Activated CD4-positive, alpha-beta T cell treated with anti-CD3 and anti-CD28 coated beads, Interleukin-2, Interleukin-6, amounts not matched to agents 100 ng/mL and 50 ng/mL, durations not matched to agents 16 hours and 8 hours (primary cell): ENCODE measurements at regions not wholly inside any gene's neighbourhood (a gene's known extent, or its start where the extent isn't known, plus 50 kb on each side); places are given as distances from the start of the nearest gene placed in this dataset.

ENCODE experiments used
- DNase-seq: peaks from one replicate; pipeline ENCODE4 v3.0.0-alpha.2; 2020

- no peak for DNase-seq
Observed at GRCh38 chr18:40995529-40995928, 959.5 kb upstream of the PIK3C3 start.

DNA sequence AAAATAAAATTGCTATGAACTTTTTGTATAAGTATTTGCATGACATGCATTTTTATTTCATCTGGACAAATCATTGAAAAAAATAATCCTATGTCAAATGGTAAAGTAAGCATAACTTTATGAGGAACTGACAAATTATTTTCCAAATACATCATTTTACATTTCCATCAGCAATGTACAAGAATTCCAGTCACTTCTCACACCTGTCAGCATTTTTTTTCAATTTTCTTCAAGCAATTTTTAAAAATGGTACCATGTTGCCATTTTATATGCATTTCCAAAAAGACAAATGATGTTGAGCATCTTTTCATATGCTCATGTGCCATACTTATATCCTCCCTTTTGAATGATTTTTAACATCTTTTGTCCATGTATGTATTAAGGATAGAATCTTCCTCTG, 961.7 kb upstream of the PIK3C3 start:
- no peak for DNase-seq

DNA sequence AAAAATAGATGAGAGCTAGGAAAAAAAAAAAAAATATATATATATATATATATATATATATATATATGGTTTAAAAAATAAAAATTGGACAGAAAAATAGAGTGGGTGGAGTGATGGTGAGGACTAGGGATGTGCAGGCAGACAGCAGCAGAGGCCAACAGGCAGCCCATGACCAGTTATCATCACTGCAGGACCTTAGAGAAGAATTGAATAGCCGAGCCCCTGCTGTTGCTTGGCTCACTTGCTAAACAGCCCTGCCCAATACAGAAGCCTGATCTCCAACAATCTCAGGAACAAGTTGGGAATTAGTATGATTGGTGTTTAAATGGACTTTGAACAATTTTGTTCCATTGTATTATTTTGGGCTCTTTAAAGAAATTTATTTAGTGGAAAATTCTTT, 967.5 kb upstream of the PIK3C3 start:
- DNase-seq = no peak

- DNase-seq = no peak
Observed at GRCh38 chr18:40985436-40985835, 969.6 kb upstream of the PIK3C3 start.

DNA sequence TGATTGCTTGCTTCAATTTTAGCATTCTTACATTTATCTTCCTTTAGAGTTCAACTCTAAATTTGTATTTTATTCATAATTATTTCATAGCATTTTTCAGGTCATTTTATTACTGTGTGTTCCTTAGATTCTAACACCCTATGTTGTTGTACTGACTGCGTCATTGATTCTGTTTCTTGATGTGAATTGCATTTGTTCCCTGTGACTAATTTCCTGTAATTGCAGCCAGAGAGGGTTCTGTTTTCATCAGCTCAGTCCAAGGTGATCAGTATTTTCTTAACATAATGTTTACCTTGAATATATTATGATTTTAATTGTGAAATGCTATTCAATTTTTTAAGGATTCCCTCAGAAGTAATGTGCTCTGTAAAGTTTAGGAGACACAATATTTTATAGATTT, 970.2 kb upstream of the PIK3C3 start:
- no peak for DNase-seq

GRCh38 chr18:40983835-40984234, 971.2 kb upstream of the PIK3C3 start:
- DNase-seq = no peak

GRCh38 chr18:40980171-40980570, 974.9 kb upstream of the PIK3C3 start:
- DNase-seq = no peak

DNA sequence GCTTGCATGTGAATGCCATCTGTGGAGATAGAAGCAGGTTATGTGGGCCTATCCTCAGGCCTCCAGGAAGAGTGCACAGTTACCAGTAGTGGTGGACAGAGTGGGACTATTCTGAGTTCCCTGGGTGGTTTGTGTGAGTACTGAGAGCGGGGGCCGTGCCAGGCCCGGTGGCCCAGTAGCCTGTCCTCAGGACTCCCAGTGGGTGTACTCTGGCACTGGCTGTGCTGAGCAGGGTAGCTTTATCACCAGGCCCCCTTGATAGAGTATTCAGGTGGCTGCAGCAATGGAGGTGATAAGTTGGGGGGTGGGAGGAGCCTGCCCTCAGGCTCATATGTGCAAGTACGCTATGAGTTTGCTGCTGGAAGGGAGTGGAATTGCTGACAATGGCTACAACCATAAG, 979.0 kb upstream of the PIK3C3 start:
- no peak for DNase-seq

DNA sequence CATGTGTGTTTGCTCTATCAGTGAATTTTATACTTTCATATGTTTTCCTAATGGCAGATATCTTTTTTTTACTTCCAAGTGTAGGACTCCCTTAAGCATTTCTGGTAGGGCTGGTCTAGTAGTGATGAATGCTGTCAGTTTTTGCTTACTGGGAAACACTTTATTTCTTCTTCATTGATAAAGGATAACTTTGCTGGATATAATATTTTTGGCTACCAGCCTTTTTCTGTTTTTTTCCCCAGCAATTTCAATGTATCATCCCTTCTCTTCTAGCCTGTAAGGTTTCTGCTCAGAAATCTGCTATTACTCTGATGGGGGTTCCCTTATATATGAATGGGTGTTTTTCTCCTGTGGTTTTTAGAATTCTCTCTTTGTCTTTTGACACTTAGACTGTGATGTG, 980.6 kb upstream of the PIK3C3 start:
- no peak for DNase-seq

DNA sequence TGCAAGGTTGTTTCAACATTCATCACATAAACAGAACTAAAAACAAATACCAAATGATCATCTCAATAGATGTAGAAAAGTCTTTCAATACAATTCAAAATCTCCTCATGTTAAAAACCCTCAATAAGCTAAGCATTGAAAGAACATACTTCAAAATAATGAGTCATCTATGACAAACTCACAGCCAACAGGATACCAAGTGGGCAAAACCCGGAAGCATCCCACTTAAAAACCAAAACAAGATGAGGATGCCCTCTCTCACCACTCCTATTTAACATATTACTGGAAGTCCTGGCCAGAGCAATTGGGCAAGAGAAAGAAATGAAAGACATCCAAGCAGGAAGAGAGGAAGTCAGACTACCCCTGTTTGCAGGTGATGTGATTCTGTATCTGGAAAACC, 992.2 kb upstream of the PIK3C3 start:
- no peak for DNase-seq

DNA sequence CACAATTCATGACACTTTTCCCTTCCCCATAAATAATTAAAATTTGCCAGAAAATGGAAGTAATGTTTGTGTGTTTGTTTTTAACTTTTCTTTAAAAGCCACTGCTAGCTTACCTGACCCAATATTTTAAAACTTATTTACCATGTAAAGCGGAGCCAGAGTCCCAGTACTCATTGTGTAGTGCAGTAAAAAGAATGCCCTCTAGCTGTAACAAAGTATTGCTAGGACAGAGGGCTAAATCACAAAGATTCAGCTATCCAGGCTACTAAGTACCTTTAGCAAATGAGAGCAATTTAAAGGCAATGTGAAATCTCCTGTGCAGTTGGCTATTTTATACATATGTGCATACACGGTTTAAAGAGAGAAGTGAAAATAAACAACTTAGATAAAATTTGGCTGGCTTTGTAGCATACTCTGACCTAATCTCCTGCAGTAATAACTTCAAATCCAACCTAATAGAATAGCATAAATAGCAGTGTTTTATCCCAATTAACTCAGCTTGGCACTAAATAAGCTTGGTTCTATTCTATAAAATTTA, 997.4 kb upstream of the PIK3C3 start:
- no peak for DNase-seq

GRCh38 chr18:40956213-40956612, 998.8 kb upstream of the PIK3C3 start:
- DNase-seq = no peak

DNA sequence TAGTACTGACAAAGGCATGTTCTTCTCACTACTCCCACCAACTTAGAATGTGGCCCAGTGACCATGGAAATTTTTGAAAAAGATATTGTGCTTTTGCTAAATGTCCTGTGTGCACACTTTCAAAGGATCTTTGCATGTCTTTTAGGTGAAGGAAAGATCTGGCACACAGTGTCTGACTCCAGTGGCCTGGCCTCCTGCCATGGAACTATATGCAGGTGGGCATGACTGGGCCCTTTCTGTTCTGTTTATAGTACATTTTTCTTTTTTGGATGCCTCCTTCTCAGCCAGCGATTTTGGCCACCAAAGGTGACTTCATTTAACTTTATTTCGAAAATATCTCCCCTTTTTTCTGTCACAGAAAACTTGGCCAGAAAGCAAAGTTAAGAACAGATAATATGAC, 999.7 kb upstream of the PIK3C3 start:
- no peak for DNase-seq

DNA sequence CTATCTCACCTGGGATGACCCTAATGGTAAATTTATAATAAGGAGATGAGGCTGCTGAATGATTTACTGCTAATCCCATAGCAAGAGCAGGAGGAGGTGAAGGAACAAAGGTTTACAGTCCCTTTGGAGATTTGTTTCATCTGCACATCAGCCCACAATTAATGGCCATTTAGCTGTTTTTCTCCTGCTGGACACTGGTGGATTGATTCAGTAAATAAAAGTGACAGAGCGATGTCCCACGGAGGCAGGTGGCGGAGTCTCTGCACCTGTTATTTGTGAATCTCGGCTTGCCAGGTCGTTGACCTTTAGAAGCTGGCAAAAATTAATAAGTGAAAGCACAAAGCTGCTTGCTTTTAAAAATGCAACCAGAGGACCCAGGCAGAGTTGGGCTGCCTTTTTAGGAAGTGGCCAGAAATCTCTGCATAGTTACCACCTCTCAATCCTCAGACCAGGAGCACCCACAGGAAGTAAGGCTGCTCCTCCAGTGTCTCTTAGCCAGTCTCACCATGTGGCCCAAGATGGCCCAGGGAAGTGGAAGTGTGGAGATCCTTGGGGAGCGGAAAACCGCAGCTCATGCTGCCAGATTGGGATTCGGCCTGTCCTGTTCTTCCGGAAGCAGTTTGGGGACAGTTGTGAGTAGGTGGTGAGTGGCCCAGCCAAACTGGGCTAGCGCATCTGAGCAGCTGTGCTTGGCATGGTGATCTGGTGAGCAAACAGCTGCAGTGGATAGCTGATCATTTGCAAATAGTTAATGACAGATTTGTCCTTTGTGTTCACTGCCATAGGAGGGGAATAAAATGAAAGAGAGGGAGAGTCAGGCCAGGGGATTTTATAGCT, 1005.7 kb upstream of the PIK3C3 start:
- DNase-seq = no peak

DNA sequence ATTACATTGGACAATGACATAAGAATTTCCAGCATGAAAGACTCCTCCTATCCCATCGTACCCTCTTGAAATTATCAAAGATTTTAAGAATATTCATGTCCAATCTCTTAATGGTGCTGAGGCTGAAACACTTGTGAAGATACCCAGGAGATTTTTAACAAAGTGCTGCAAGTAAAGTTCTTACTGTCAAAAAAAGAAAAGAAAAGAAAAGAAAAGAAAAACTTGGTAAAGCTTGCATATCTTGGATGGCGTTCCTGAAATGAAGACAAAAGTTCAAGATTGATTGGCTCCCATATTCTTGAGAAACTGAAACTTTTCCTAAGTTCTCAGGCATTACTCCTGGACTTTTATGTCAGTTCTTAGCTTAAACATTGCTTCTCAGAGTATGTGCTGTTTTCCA, 1010.5 kb upstream of the PIK3C3 start:
- no peak for DNase-seq

DNA sequence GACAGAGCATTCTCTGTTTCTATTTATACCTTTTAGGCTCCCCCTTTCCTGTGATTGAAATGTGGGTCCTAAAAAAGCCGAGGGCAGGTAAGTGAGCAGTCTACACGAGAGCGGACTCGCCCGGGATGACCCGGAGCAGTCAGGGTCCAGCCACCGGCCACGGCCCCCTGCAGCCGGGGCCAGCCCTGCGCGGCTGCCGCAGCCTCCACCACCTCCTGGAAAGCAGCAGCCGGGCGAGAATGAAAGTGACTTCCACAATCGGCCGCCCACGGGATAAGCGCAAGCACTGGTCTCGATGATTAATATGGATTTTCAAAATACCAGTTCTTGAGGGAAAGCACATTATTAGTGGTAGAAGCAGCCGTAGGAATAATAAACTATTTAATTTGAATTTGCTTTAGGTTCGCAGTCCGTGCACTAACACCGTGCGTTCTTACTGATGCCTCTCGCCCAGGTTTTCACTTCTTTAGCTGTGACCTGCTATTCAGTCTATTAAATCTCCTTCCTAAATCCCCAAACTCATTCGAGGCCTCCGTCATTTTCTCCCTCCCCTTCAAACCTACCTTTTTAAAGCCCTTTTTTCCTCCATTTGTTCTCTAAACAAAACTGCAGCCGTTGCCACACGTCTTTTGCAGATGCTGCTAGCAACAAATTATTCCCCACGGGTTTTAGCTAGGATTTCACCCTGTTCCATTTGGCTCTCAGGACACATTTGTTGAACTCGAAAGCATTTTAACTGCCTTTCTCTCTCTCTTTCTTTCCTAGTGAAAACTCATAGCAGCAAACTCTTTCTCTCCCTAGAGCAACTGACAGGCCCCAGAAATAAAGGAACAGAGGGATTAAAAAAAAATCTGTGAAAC, 1015.1 kb upstream of the PIK3C3 start:
- no peak for DNase-seq

DNA sequence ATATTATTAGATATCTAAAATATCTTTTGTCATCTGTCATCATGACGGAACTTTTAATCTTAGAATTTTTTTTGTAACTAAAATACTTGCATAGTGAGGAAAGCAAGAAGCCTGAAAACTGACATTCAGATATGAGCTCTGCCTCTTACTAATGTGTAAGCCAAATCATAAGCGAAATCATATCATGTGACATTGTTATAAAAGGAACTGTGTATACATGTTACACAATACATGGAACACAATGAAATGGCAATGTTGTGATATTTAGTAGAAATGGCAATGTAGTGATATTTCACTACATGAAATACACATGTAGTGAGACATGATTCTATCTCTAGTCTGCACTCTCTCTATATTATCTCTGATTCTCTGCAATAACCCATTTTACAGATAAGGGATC, 1016.4 kb upstream of the PIK3C3 start:
- DNase-seq = no peak

DNA sequence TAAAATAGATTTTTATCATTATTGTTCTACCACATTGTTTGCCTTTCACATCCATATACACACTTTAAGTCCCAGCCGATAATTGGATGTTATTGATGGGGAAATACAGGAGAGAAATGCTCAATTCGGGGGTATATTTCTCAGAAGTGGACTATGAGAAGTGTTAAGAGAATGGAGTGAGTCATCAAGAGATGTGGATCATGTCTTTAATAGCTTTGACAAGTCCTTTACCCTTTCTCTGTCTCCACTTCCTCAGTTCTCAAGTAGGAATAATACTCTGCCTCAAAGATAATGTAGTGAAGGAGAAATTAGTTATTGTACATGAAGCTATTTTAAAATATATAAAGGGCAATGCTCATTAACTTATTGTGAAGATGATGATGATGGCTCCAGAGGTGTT, 1017.6 kb upstream of the PIK3C3 start:
- no peak for DNase-seq

GRCh38 chr18:40935423-40935822, 1019.6 kb upstream of the PIK3C3 start:
- peak; percentile 12 for DNase-seq

DNA sequence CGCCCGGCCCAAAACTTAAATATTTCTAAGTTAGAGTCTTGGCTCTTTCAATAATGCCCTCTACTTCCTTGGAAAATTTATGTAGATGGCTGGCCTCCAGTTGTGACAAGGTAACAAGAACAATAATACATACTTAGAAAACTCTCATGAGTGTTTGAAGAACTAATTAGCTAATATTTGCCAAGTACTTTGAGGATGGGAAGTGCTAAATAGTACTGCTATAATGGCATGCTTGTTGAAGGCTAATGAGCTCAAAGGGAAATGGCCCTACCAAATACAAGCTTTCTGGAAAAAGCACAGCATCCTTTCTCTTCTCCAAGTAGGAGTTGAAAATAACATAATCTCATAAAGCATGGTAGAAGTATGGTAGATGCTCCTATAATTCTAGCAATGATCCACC, 1022.2 kb upstream of the PIK3C3 start:
- DNase-seq = no peak

GRCh38 chr18:40930211-40930882, 1024.7 kb upstream of the PIK3C3 start:
- no peak for DNase-seq

GRCh38 chr18:40929399-40929798, 1025.6 kb upstream of the PIK3C3 start:
- no peak for DNase-seq

- no peak for DNase-seq
Observed at GRCh38 chr18:40926679-40927078, 1028.4 kb upstream of the PIK3C3 start.
